Colonic mucosa (tissue), 4 donors: ENCODE measurements at regions not wholly inside any gene's neighbourhood (a gene's known extent, or its start where the extent isn't known, plus 50 kb on each side); places are given as distances from the start of the nearest gene placed in this dataset.

Source experiments
- DNase-seq: peaks from one replicate; pipeline ENCODE4 v3.0.0-alpha.2; 2020
- H3K27ac ChIP-seq: fragments of 200-600 bp; one replicate; pipeline ENCODE4 v1.8.0; 2021
- H3K27me3 ChIP-seq: fragments of 200-600 bp; one replicate; pipeline ENCODE4 v1.8.0; 2021
- H3K36me3 ChIP-seq: fragments of 200-600 bp; one replicate; pipeline ENCODE4 v1.8.0; 2021
- H3K4me1 ChIP-seq: fragments of 200-600 bp; one replicate; pipeline ENCODE4 v1.8.0; 2021; ENCODE audit warnings: mild to moderate bottlenecking
- H3K4me3 ChIP-seq: fragments of 200-600 bp; one replicate; pipeline ENCODE4 v1.8.0; 2021
- H3K9ac ChIP-seq, 2 donors: one replicate each; pipeline ENCODE4 v1.7.0; 2013; ENCODE audit warnings: control low read depth in 2 of 2, low read depth in 2 of 2, low read length in 2 of 2
- H3K9me3 ChIP-seq: fragments of 200-600 bp; one replicate; pipeline ENCODE4 v1.8.0; 2021
- CTCF ChIP-seq: fragments of 200-600 bp; IDR thresholded peaks from one replicate; pipeline ENCODE4 v1.8.0; 2022; ENCODE audit warnings: antibody characterized with exemption, mild to moderate bottlenecking
- intact Hi-C: fragments of 100-400 bp; cut with DNase I; formaldehyde crosslinking; loops from one replicate; pipeline ENCODE4 v1.14.1; 2022
- donor health status: healthy.
- donor health status: DM: no; HTN: no; CAD: no.
- donor health status: DM: no; HTN: no; CAD: no.

DNA sequence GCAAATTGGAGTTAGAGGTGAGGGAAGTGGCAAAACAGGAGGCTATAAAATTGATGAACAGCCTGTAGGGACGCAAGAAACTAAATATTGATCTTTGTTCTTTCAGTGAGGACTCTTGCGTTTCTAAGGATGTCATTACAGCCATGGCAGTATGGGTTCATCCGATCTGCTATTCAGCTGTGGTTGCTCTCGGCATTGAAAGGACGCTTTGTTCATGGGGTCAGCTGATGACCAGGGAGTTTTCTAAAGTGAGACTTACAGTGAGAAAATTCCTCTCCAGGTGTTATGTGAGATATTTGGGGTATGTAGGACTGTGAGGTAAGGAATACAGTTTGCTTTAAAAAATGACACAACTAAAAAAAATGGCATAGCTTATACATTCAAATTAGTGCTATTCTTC lies 52.7 kb upstream of the PELI1 start:
- no peak for TF ChIP-seq CTCF
- Histone ChIP-seq H3K9ac (no peak overlapping the region), H3K4me1 (no peaks in the 10 kb centered on the region), H3K9me3 (no peaks in the 10 kb centered on the region), H3K27ac (no peak overlapping the region), H3K36me3 (no peaks in the 10 kb centered on the region), H3K4me3 (no peak overlapping the region), H3K27me3 (no peaks in the 10 kb centered on the region)
- intact Hi-C loops: no loop called here
- no peak for DNase-seq

DNA sequence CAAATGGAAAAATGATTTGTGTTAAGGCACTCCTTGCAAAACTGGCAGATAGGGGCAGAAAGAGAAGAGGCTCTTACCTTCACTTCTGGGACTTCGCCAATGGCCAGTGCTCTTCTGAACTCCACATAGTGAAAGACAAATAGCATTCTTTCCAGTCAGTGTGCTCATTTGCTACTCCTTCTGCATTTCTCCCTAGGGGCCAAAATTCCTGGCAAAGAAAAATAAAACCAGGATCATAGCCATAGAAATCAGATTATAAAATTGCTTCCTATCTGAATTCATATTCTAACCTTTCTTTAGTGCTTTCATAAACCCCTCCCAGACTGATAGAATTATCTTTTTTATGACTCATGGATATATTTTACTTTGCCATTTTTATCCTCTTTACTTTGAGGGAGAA lies 56.9 kb upstream of the PELI1 start:
- no peak for TF ChIP-seq CTCF
- Histone ChIP-seq H3K4me1 (no peaks in the 10 kb centered on the region), H3K9me3 (no peaks in the 10 kb centered on the region), H3K27ac (no peak overlapping the region), H3K9ac (no peak overlapping the region), H3K27me3 (no peaks in the 10 kb centered on the region), H3K36me3 (no peaks in the 10 kb centered on the region), H3K4me3 (no peak overlapping the region)
- intact Hi-C loops: no loop called here
- DNase-seq: no peak

GRCh38 chr2:64202206-64202845 lies 58.1 kb upstream of the PELI1 start:
- intact Hi-C loops: no loop called here

DNA sequence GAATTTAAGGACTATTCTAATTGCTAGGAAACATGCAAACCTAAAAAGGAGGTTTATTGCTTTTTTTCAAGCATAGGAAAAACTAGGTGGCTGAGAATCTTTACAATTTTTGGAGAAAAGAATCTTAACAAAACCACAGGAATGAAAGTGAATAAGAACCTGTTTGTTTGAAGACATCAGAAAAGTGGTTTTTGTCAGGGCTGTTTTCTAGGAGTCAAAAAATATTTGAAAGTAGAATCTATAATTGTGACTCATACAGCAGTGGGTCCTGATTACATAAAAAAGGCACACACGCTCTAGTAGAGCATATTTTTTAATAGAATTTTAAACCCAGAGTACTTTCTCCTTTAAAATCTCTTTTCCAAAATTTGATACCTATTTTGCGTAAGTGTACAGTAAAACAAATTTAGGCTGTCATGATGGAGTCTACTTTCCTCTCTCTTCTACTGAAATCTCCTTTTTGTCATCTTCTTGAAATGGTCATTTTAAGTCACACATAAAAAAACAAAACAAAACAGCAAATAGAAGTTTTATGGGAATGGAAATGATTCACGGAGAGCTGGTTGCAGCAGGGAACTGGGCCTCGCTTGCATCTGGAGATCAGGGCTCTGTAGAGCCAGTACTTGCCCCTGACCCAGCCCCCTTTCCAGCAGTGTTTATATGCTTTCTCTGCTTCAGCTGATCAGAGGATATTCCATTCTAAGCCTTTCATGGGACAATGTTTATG lies 59.1 kb upstream of the PELI1 start:
- Histone ChIP-seq H3K27me3 (no peaks in the 10 kb centered on the region), H3K27ac (peak overlapping the region; percentile 70), H3K9me3 (no peaks in the 10 kb centered on the region), H3K4me1 (no peaks in the 10 kb centered on the region), H3K4me3 (no peak overlapping the region), H3K9ac (peak overlapping the region in 1 of 2 donors; percentile 62), H3K36me3 (no peaks in the 10 kb centered on the region)
- no peak for TF ChIP-seq CTCF
- no peak for DNase-seq
- intact Hi-C loops: no loop called here

More at GRCh38 chr2:64202206-64202845, 58.1 kb upstream of the PELI1 start:
- DNase-seq: no peak
- no peak overlapping the region for H3K4me3 ChIP-seq
- H3K9me3 ChIP-seq: no peaks in the 10 kb centered on the region
- TF ChIP-seq CTCF: no peak
- H3K4me1 ChIP-seq: no peaks in the 10 kb centered on the region
- no peak overlapping the region for H3K9ac ChIP-seq
- H3K27me3 ChIP-seq: no peaks in the 10 kb centered on the region
- peak overlapping the region; percentile 70 for H3K27ac ChIP-seq
- H3K36me3 ChIP-seq: no peaks in the 10 kb centered on the region

GRCh38 chr2:64203858-64204632 lies 59.8 kb upstream of the PELI1 start:
- no peak for TF ChIP-seq CTCF
- Histone ChIP-seq H3K27me3 (no peaks in the 10 kb centered on the region), H3K9me3 (no peaks in the 10 kb centered on the region), H3K36me3 (no peaks in the 10 kb centered on the region), H3K9ac (peak overlapping the region; percentile 52 to 62), H3K27ac (peak overlapping the region; percentile 70), H3K4me1 (no peaks in the 10 kb centered on the region), H3K4me3 (no peak overlapping the region)
- peak; percentile 37 for DNase-seq
- intact Hi-C loops: no loop called here
